SU-DHL-6 (cell line): ENCODE measurements at regions not wholly inside any gene's neighbourhood (a gene's known extent, or its start where the extent isn't known, plus 50 kb on each side); places are given as distances from the start of the nearest gene placed in this dataset.
"Not testable (repeated sequence)": the region's sequence is repeated elsewhere in the genome, so short reads cannot be mapped to it uniquely, and the experiment has no call there.

Source experiments
- H2AFZ ChIP-seq: fragments of 200-600 bp; sonication (generic); 2 replicates; pipeline ENCODE4 v1.6.1; 2014; ENCODE audit warnings: low read depth, mild to moderate bottlenecking, moderate library complexity, mixed read lengths, antibody characterized with exemption, low read length; ENCODE audit not compliant: severe bottlenecking
- H3F3A ChIP-seq: fragments of 200-600 bp; shearing (Covaris generic); 2 replicates; pipeline ENCODE4 v1.6.0; 2016; ENCODE audit warnings: antibody characterized with exemption, mild to moderate bottlenecking; ENCODE audit not compliant: insufficient read depth
- H3K27ac ChIP-seq: fragments of 200-600 bp; sonication (generic); 2 replicates; pipeline ENCODE4 v1.5.1; 2016; ENCODE audit warnings: low read depth, mild to moderate bottlenecking, low read length, moderate library complexity, mixed read lengths
- H3K27me3 ChIP-seq: fragments of 200-600 bp; sonication (generic), shearing (Covaris generic); 2 replicates; pipeline ENCODE4 v1.6.0; 2014; ENCODE audit warnings: mild to moderate bottlenecking, low read length
- H3K36me3 ChIP-seq: fragments of 200-600 bp; sonication (generic); 2 replicates; pipeline ENCODE4 v1.6.1; 2014; ENCODE audit warnings: mild to moderate bottlenecking, low read length, mixed read lengths
- H3K4me2 ChIP-seq: fragments of 300-600, 200-600 bp; shearing (Covaris generic), sonication (generic); 2 replicates; pipeline ENCODE4 v1.6.0; 2014; ENCODE audit warnings: low read length, low read depth, mild to moderate bottlenecking; ENCODE audit not compliant: poor library complexity, severe bottlenecking
- H3K4me3 ChIP-seq: fragments of 200-600 bp; sonication (generic); 2 replicates; pipeline ENCODE4 v1.5.1; 2014; ENCODE audit warnings: antibody characterized with exemption, low read length, mild to moderate bottlenecking, mixed read lengths; ENCODE audit not compliant: insufficient read depth, poor library complexity, severe bottlenecking
- H3K79me2 ChIP-seq: fragments of 200-600 bp; sonication (generic); 2 replicates; pipeline ENCODE4 v1.6.1; 2014; ENCODE audit warnings: mild to moderate bottlenecking, low read length, moderate library complexity; ENCODE audit not compliant: insufficient read depth
- H3K9ac ChIP-seq: fragments of 200-600 bp; sonication (generic); 2 replicates; pipeline ENCODE4 v1.7.0; 2014; ENCODE audit warnings: mild to moderate bottlenecking, low read length
- H3K9me2 ChIP-seq: fragments of 200-600 bp; sonication (generic); replicated peaks from 2 replicates; pipeline ENCODE4 v1.6.1; 2014; ENCODE audit warnings: low read length; ENCODE audit not compliant: insufficient read depth
- H3K9me3 ChIP-seq: fragments of 200-600 bp; sonication (generic); 2 replicates; pipeline ENCODE4 v1.6.1; 2014; ENCODE audit warnings: low read length, mixed read lengths; ENCODE audit not compliant: insufficient read depth
- H4K20me1 ChIP-seq: fragments of 200-600 bp; sonication (generic); 2 replicates; pipeline ENCODE4 v1.6.1; 2014; ENCODE audit warnings: low read depth, mild to moderate bottlenecking, antibody characterized with exemption, low read length, moderate library complexity, mixed read lengths
- EZH2phosphoT487 ChIP-seq: fragments of 200-600 bp; sonication (generic), shearing (Covaris generic); conservative IDR thresholded peaks from 2 replicates; pipeline ENCODE4 v1.6.1; 2018; ENCODE audit warnings: mild to moderate bottlenecking, antibody characterized with exemption, low read length, moderate library complexity, mixed read lengths
- TF ChIP-seq, protein P1 (sequence below): fragments of 200-600 bp; sonication (generic); IDR thresholded peaks from one replicate; pipeline ENCODE4 v1.5.1; 2017; ENCODE audit warnings: antibody characterized with exemption, mild to moderate bottlenecking, low read length, moderate library complexity; ENCODE audit not compliant: insufficient read depth, poor library complexity, severe bottlenecking

DNA sequence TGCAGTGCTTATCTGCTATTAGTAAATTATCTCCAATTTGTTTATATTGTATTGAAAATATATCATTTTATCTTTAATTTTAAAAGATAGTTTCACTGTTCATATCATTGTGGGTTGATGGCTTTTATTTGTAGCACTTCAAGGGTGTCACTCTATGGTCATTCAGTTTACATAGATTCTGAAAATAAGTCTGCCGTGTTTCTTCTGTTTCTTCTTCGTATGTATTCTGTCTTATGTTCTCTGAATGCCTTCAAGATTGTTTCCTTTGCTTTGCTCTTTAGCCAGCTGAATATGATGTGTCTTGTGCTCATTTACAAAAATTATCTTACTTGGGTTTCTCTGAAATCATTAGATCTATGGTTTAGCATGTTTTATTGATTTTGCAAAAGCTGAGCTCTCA is 359.9 kb downstream of the CYLC2 start:
- no peak overlapping the region for H3K9ac ChIP-seq
- no peaks in the 10 kb centered on the region for H3K9me3 ChIP-seq
- no peaks in the 10 kb centered on the region for H3F3A ChIP-seq
- H3K27me3 ChIP-seq: no peaks in the 10 kb centered on the region
- H3K9me2 ChIP-seq: no peaks in the 10 kb centered on the region
- H3K79me2 ChIP-seq: no peaks in the 10 kb centered on the region
- no peak overlapping the region for H3K4me2 ChIP-seq
- no peak overlapping the region for H3K27ac ChIP-seq
- H3K4me3 ChIP-seq: no peak overlapping the region
- H2AFZ ChIP-seq: no peak overlapping the region
- H4K20me1 ChIP-seq: no peaks in the 10 kb centered on the region
- TF ChIP-seq, protein P1, sequence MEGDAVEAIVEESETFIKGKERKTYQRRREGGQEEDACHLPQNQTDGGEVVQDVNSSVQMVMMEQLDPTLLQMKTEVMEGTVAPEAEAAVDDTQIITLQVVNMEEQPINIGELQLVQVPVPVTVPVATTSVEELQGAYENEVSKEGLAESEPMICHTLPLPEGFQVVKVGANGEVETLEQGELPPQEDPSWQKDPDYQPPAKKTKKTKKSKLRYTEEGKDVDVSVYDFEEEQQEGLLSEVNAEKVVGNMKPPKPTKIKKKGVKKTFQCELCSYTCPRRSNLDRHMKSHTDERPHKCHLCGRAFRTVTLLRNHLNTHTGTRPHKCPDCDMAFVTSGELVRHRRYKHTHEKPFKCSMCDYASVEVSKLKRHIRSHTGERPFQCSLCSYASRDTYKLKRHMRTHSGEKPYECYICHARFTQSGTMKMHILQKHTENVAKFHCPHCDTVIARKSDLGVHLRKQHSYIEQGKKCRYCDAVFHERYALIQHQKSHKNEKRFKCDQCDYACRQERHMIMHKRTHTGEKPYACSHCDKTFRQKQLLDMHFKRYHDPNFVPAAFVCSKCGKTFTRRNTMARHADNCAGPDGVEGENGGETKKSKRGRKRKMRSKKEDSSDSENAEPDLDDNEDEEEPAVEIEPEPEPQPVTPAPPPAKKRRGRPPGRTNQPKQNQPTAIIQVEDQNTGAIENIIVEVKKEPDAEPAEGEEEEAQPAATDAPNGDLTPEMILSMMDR: no peak
- no peak for TF ChIP-seq EZH2phosphoT487
- no peaks in the 10 kb centered on the region for H3K36me3 ChIP-seq

DNA sequence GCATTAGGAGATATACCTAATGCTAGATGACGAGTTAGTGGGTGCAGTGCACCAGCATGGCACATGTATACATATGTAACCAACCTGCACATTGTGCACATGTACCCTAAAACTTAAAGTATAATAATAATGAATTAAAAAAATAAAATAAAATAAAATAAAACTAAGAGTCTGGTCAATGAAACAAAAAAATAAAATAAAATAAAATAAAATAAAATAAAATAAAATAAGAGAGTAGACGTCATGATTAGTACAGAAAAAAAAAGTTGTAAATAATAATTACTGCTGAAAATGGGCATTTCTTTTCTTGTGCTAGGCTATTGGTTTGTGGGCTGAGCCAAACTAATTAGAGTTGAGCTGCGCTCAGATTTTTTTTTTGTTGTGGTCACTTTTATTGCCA is 362.8 kb downstream of the CYLC2 start:
- not testable (repeated sequence) for H3K9me3 ChIP-seq, H3K9me2 ChIP-seq, H2AFZ ChIP-seq, H3K4me3 ChIP-seq, H3K27ac ChIP-seq, H3K36me3 ChIP-seq, H3K9ac ChIP-seq, H3K27me3 ChIP-seq, H3K4me2 ChIP-seq, H3K79me2 ChIP-seq, H3F3A ChIP-seq, H4K20me1 ChIP-seq

DNA sequence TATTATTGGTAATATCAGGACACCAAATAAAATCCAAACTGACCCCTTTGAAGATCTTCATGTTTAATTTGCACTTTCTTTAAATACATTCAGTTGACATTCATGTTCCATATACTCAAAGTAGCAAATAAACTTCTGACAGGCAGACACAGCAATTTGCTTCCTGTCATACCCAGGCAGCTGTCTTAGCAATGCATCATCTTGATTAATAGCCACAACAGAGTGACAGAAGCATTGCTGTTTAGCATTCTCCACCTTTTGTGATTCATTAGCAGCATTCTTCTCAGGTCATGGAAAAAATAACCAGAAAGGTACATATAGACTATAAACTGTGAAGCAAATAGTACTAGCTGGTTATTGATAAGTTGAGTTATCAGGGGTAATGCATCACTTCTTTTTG is 366.8 kb downstream of the CYLC2 start:
- Histone ChIP-seq H3K79me2 (no peaks in the 10 kb centered on the region), H3K4me3 (no peak overlapping the region), H3K4me2 (no peak overlapping the region), H3K36me3 (no peaks in the 10 kb centered on the region), H3K9ac (no peak overlapping the region), H4K20me1 (no peaks in the 10 kb centered on the region), H2AFZ (no peak overlapping the region), H3K27me3 (no peaks in the 10 kb centered on the region), H3K9me3 (no peaks in the 10 kb centered on the region), H3F3A (no peaks in the 10 kb centered on the region), H3K27ac (no peak overlapping the region), H3K9me2 (no peaks in the 10 kb centered on the region)
- TF ChIP-seq, protein P1: no peak
- no peak for TF ChIP-seq EZH2phosphoT487

DNA sequence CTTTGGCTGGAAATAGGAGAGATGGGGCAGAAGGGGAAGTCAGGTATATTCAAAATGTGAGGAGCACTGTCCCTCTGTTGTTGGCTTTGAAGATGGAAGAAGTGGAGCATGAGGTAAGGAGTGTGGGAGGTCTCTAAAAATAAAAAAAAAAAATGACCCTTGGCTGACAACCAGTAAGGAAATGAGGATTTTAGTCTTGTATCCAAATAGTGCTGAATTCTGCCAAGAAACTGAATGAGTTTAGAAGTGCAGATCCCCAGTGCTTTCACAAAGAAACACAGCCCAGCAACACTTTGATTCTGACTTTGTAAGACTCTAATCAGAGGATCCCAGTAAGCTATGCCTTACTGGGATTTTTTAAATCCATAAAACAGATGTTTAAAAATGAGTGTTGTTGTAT is 367.9 kb downstream of the CYLC2 start:
- H3K79me2 ChIP-seq: no peaks in the 10 kb centered on the region
- H3K9me3 ChIP-seq: no peaks in the 10 kb centered on the region
- TF ChIP-seq, protein P1: no peak
- no peak for TF ChIP-seq EZH2phosphoT487
- no peaks in the 10 kb centered on the region for H3K27me3 ChIP-seq
- H3K36me3 ChIP-seq: no peaks in the 10 kb centered on the region
- no peak overlapping the region for H3K4me2 ChIP-seq
- no peak overlapping the region for H3K4me3 ChIP-seq
- no peaks in the 10 kb centered on the region for H3K9me2 ChIP-seq
- no peaks in the 10 kb centered on the region for H3F3A ChIP-seq
- H3K9ac ChIP-seq: no peak overlapping the region
- no peaks in the 10 kb centered on the region for H4K20me1 ChIP-seq
- no peak overlapping the region for H2AFZ ChIP-seq
- H3K27ac ChIP-seq: no peak overlapping the region
